Smooth muscle cell (in vitro differentiated cells): ENCODE measurements at regions not wholly inside any gene's neighbourhood (a gene's known extent, or its start where the extent isn't known, plus 50 kb on each side); places are given as distances from the start of the nearest gene placed in this dataset.

ENCODE experiments used
- DNase-seq: peaks from one replicate; lab custom pipeline; 2025; ENCODE audit not compliant: unreplicated experiment; lab: John Stamatoyannopoulos, UW
- H2AFZ ChIP-seq: fragments of 200-600 bp; sonication (generic); 2 replicates; pipeline ENCODE4 v1.6.0; 2016; ENCODE audit warnings: antibody characterized with exemption, low read depth, mild to moderate bottlenecking
- H3F3A ChIP-seq: fragments of 200-600 bp; sonication (generic); 2 replicates; pipeline ENCODE4 v1.6.0; 2017; ENCODE audit warnings: antibody characterized with exemption, low read depth
- H3K27ac ChIP-seq: fragments of 200-600 bp; sonication (generic); 2 replicates; pipeline ENCODE4 v1.5.1; 2016; ENCODE audit warnings: low read depth, mild to moderate bottlenecking
- H3K27me3 ChIP-seq: fragments of 200-600 bp; sonication (generic); 2 replicates; pipeline ENCODE4 v1.6.1; 2016; ENCODE audit warnings: low read depth, mild to moderate bottlenecking
- H3K36me3 ChIP-seq: fragments of 200-600 bp; sonication (generic); 2 replicates; pipeline ENCODE4 v1.5.1; 2016; ENCODE audit warnings: low read depth
- H3K4me1 ChIP-seq: fragments of 200-600 bp; sonication (generic); 2 replicates; pipeline ENCODE4 v1.5.1; 2016; ENCODE audit warnings: low read depth
- H3K4me2 ChIP-seq: fragments of 200-600 bp; sonication (generic); 2 replicates; pipeline ENCODE4 v1.6.0; 2016; ENCODE audit warnings: mild to moderate bottlenecking
- H3K4me3 ChIP-seq: fragments of 200-600 bp; sonication (generic); 2 replicates; pipeline ENCODE4 v1.5.1; 2016; ENCODE audit warnings: mild to moderate bottlenecking
- H3K79me2 ChIP-seq: fragments of 200-600 bp; sonication (generic); 2 replicates; pipeline ENCODE4 v1.6.0; 2016; ENCODE audit warnings: low read depth, mild to moderate bottlenecking
- H3K9ac ChIP-seq: fragments of 200-600 bp; sonication (generic); 2 replicates; pipeline ENCODE4 v1.6.0; 2016; ENCODE audit warnings: low read depth
- H3K9me3 ChIP-seq: fragments of 200-600 bp; sonication (generic); replicated peaks from 2 replicates; pipeline ENCODE4 v1.5.1; 2016; ENCODE audit warnings: low read depth
- H4K20me1 ChIP-seq: fragments of 200-600 bp; sonication (generic); 2 replicates; pipeline ENCODE4 v1.6.0; 2016; ENCODE audit warnings: low read depth
- CTCF ChIP-seq: fragments of 200-600 bp; sonication (generic); IDR thresholded peaks from 2 replicates; pipeline ENCODE4 v1.5.1; 2017; ENCODE audit warnings: borderline replicate concordance, mild to moderate bottlenecking, antibody characterized with exemption; ENCODE audit not compliant: insufficient read depth, poor library complexity, severe bottlenecking
- WGBS: methylation state at CpG from one replicate; pipeline ENCODE4 v1.1.7; 2016; ENCODE audit warnings: low lambda C conversion rate; 5-methylcytosine and 5-hydroxymethylcytosine counted together

DNA sequence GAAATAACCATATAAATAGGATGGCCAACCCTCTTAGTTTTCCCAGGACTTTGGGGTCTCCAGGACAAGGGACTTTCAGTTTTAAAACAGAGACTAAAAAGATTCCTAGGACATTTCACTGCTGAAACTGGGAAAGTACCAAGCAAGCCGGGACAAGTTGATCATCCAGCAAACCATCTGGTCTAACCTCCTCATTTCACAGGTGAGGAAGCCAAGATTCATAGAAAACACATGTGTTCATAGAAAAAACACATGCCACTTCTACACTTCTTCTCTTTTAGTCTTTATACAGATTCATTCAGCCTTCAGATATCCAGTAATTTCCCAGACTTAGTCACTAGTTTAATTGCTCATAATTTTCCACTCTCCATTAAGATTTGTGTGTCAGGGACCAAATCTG is 165.6 kb upstream of the CCDC54 start:
- no peak overlapping the region for H2AFZ ChIP-seq

DNA sequence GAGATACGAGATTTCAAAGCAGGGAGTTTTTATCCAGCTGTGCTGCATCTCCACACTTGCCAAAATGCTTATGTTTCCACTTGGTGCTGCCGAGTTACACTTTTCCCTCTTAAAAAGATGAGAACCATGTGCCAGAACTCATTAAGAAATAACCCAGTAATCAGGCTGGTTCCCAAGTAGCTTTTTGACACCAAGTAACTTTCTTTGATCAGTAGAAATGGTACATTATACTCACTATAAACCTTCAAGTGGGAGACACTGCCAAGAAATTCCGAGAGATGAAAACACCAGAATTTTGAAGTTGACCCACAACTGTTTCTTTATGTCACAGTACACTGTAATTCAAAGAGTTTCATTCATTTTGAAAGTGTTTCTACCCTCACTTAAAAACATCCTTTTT is 164.6 kb upstream of the CCDC54 start:
- no peaks in the 10 kb centered on the region for H3K36me3 ChIP-seq
- H3K4me2 ChIP-seq: no peak overlapping the region
- no peak overlapping the region for H3K27ac ChIP-seq
- peaks cover 23% of the 10 kb centered on the region for H3K4me1 ChIP-seq
- DNase-seq: no peak
- no peak overlapping the region for H2AFZ ChIP-seq
- no peaks in the 10 kb centered on the region for H4K20me1 ChIP-seq
- no peaks in the 10 kb centered on the region for H3K9me3 ChIP-seq
- H3K9ac ChIP-seq: no peak overlapping the region
- no peaks in the 10 kb centered on the region for H3K27me3 ChIP-seq
- no peaks in the 10 kb centered on the region for H3K79me2 ChIP-seq
- no peak overlapping the region for H3K4me3 ChIP-seq
- H3F3A ChIP-seq: peaks cover 23% of the 10 kb centered on the region
- no peak for TF ChIP-seq CTCF
- WGBS: 85% methylated on average over 3 of the region's 3 CpGs

More for the DNA sequence above, 165.6 kb upstream of the CCDC54 start:
- Histone ChIP-seq H3K36me3 (no peaks in the 10 kb centered on the region), H3K4me1 (peaks cover 22% of the 10 kb centered on the region), H3K9me3 (no peaks in the 10 kb centered on the region), H3F3A (peaks cover 25% of the 10 kb centered on the region), H3K79me2 (no peaks in the 10 kb centered on the region), H3K4me3 (no peak overlapping the region), H3K4me2 (no peak overlapping the region), H3K27ac (peak overlapping the region; percentile 34), H3K9ac (no peak overlapping the region), H4K20me1 (no peaks in the 10 kb centered on the region), H3K27me3 (no peaks in the 10 kb centered on the region)
- TF ChIP-seq CTCF: no peak
- no peak for DNase-seq
- WGBS: 91% methylated on average over 1 of the region's 1 CpG

DNA sequence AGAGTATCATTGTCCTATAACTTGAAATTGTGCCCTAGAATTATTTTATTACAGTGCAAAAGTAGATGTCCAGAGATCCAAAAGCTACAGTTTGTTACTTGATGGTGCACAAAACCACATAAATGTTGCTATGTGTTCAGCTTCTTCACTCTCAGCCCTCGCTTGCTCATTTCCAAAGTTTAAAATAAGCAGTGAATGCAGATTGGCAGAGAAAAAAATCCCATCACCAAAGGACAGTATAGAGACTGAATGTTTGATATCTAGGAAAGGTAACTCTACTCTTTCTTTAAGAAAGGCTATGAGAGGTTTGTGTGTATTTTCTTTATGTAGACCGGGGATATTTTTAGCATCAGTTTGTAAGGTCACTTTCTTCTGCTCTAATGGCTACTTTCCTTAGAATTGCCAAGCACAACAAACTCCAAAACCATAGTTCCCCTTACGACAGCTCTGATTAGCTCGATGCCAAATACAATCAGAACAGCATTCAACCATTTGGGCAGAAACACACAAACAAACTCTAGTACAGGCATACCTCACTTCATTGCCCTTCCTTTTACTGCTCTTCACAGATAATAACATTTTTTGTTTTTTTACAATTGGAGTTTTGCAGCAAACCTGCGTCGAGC is 164.1 kb upstream of the CCDC54 start:
- H4K20me1 ChIP-seq: no peaks in the 10 kb centered on the region
- WGBS: 93% methylated on average over 6 of the region's 6 CpGs
- no peaks in the 10 kb centered on the region for H3K9me3 ChIP-seq
- no peak overlapping the region for H3K4me3 ChIP-seq
- TF ChIP-seq CTCF: no peak
- no peak overlapping the region for H2AFZ ChIP-seq
- no peaks in the 10 kb centered on the region for H3K27me3 ChIP-seq
- no peaks in the 10 kb centered on the region for H3K36me3 ChIP-seq
- DNase-seq: no peak
- no peak overlapping the region for H3K27ac ChIP-seq
- H3F3A ChIP-seq: peaks cover 23% of the 10 kb centered on the region
- no peak overlapping the region for H3K9ac ChIP-seq
- peaks cover 23% of the 10 kb centered on the region for H3K4me1 ChIP-seq
- H3K4me2 ChIP-seq: no peak overlapping the region
- no peaks in the 10 kb centered on the region for H3K79me2 ChIP-seq

GRCh38 chr3:107216229-107216628 is 161.0 kb upstream of the CCDC54 start:
- no peak for TF ChIP-seq CTCF
- no peaks in the 10 kb centered on the region for H3K36me3 ChIP-seq
- peak overlapping the region; percentile 87 for H3K9ac ChIP-seq

More at GRCh38 chr3:107216229-107216628, 161.0 kb upstream of the CCDC54 start:
- peaks cover 18% of the 10 kb centered on the region for H3K4me1 ChIP-seq
- no peak for DNase-seq
- no peaks in the 10 kb centered on the region for H3K27me3 ChIP-seq
- H3K27ac ChIP-seq: peak overlapping the region; percentile 98
- no peak overlapping the region for H3K4me3 ChIP-seq
- H3K79me2 ChIP-seq: no peaks in the 10 kb centered on the region
- WGBS: 89% methylated on average over 5 of the region's 5 CpGs
- H3K4me2 ChIP-seq: peak overlapping the region; percentile 66
- H2AFZ ChIP-seq: no peak overlapping the region
- no peaks in the 10 kb centered on the region for H3K9me3 ChIP-seq
- H4K20me1 ChIP-seq: no peaks in the 10 kb centered on the region
- H3F3A ChIP-seq: peaks cover 9% of the 10 kb centered on the region
